ENCODE measurements at regions not wholly inside any gene's neighbourhood (a gene's known extent, or its start where the extent isn't known, plus 50 kb on each side); places are given as distances from the start of the nearest gene placed in this dataset.
A peak's percentile ranks its signal among the peaks of the same experiment; 100 is the strongest.
"Not testable (repeated sequence)": the region's sequence is repeated elsewhere in the genome, so short reads cannot be mapped to it uniquely, and the experiment has no call there.

- intact Hi-C loops (cut with DNase I): no loop called here
- ATAC-seq (no peak), DNase-seq (no peak)
- no peak for TF ChIP-seq CTCF (IDR thresholded peaks at IDR 0.05)
- H3K36me3 ChIP-seq: no peaks in the 10 kb centered on the region
- no peaks in the 10 kb centered on the region for H3K4me1 ChIP-seq
- H3K27ac ChIP-seq: no peak overlapping the region
- no peak overlapping the region for H3K4me3 ChIP-seq
- H3K9me3 ChIP-seq: no peaks in the 10 kb centered on the region
- no peaks in the 10 kb centered on the region for H3K27me3 ChIP-seq
Measured at GRCh38 chr3:62948921-62949320, 73.7 kb upstream of the CADPS start.

DNA sequence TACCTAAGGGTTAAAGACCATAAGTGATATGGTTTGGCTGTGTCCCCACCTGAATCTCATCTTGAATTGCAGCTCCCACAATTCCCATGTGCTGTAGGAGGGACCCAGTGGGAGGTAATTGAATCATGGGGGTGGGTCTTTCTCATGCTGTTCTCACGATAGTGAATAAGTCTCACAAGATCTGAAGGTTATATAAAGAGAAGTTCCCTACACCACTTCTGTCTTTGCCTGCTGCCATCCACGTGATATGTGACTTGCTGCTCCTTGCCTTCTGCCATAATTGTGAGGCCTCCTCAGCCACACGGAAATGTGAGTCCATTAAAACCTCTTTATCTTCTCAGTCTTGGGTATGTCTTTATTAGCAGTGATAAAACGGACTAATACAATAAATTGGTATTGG is 75.0 kb upstream of the CADPS start:
- no peaks in the 10 kb centered on the region for H3K9me3 ChIP-seq
- TF ChIP-seq CTCF (IDR thresholded peaks at IDR 0.05): no peak

DNA sequence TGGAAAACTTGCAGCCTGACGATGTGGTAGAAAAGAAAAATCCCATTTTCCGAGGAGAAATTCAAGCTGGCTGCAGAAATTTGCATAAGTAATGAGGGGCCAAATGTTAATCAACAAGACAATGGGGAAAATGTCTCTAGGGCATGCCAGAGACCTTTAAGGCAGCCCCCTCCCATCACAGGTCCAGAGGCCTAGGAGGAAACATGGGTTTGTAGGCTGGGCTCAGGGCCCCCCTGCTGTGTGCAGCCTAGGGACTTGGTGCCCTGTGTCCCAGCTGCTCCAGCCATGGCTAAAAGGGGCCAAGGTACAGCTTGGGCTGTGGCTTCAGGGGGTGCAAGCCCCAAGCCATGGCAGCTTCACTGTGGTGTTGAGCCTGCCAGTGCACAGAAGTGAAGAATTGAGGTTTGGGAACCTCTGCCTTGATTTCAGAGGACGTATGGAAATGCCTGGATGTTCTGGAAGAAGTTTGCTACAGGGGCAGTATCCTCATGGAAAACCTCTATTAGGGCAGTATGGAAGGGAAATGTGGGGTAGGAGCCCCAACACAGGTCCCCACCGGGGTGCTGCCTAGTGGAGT is 75.9 kb upstream of the CADPS start:
- intact Hi-C loops (cut with DNase I): no loop called here
- no peak overlapping the region for H3K27ac ChIP-seq
- no peak for TF ChIP-seq CTCF (IDR thresholded peaks at IDR 0.05)
- no peaks in the 10 kb centered on the region for H3K4me1 ChIP-seq
- no peaks in the 10 kb centered on the region for H3K36me3 ChIP-seq
- ATAC-seq: no peak
- no peak overlapping the region for H3K4me3 ChIP-seq
- no peak for DNase-seq
- H3K27me3 ChIP-seq: no peaks in the 10 kb centered on the region
- no peaks in the 10 kb centered on the region for H3K9me3 ChIP-seq

More for the DNA sequence above, 75.0 kb upstream of the CADPS start:
- Histone ChIP-seq H3K27ac (no peak overlapping the region), H3K36me3 (no peaks in the 10 kb centered on the region), H3K4me1 (no peaks in the 10 kb centered on the region), H3K4me3 (no peak overlapping the region), H3K27me3 (no peaks in the 10 kb centered on the region)
- no peak for DNase-seq
- no peak for ATAC-seq
- intact Hi-C loops (cut with DNase I): no loop called here

DNA sequence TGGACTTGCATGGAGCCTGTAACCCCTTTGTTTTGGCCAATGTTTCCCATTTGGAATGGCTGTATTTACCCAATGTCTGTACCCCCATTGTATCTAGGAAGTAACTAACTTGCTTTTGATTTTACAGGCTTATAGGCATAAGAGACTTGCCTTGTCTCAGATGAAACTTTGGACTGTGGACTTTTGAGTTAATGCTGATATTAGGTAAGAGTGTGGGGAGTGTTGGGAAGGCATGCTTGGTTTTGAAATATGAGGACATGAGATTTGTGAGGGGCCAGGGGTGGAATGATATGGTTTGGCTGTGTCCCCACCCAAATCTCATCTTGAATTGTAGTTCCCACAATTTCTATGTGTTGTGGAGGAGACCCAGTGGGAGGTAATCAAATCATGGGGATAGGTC is 76.7 kb upstream of the CADPS start:
- DNase-seq; ATAC-seq; H3K27ac ChIP-seq; H3K36me3 ChIP-seq; H3K27me3 ChIP-seq; H3K9me3 ChIP-seq; H3K4me3 ChIP-seq; H3K4me1 ChIP-seq; intact Hi-C loops (cut with DNase I): not testable (repeated sequence)

DNA sequence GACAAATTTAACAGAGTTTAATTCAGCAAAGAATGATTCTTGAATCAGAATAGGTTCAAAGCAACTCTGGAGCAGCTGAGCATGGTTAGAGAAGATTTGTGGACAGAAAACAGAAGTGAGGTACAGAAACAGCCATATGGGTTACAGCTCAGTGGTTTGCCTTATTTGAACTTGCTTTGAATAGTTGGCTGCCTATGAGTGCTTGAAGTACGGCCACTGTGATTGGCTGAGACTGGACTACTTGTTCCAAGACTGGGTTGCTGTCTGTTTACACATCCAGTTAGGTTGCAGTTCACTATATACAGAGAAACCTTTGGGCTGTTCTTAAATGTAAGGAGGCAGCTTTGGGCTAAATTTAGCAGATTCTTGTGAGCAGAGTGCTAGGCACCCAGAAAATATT is 79.4 kb upstream of the CADPS start:
- DNase-seq: no peak
- no peaks in the 10 kb centered on the region for H3K27me3 ChIP-seq
- ATAC-seq: peak; percentile 41
- H3K4me3 ChIP-seq: no peak overlapping the region
- H3K9me3 ChIP-seq: no peaks in the 10 kb centered on the region
- intact Hi-C loops (cut with DNase I): no loop called here
- no peak overlapping the region for H3K27ac ChIP-seq
- H3K4me1 ChIP-seq: no peaks in the 10 kb centered on the region
- no peak for TF ChIP-seq CTCF (IDR thresholded peaks at IDR 0.05)
- no peaks in the 10 kb centered on the region for H3K36me3 ChIP-seq

- H3K4me3 ChIP-seq: no peak overlapping the region
- no peak for TF ChIP-seq CTCF (IDR thresholded peaks at IDR 0.05)
- H3K36me3 ChIP-seq: no peaks in the 10 kb centered on the region
- H3K9me3 ChIP-seq: no peaks in the 10 kb centered on the region
- DNase-seq (no peak), ATAC-seq (no peak)
- H3K4me1 ChIP-seq: no peaks in the 10 kb centered on the region
- no peak overlapping the region for H3K27ac ChIP-seq
- intact Hi-C loops (cut with DNase I): no loop called here
- H3K27me3 ChIP-seq: no peaks in the 10 kb centered on the region
Measured at GRCh38 chr3:62955126-62955525, 79.9 kb upstream of the CADPS start.
